Omental fat pad (tissue), 3 donors: ENCODE measurements at regions not wholly inside any gene's neighbourhood (a gene's known extent, or its start where the extent isn't known, plus 50 kb on each side); places are given as distances from the start of the nearest gene placed in this dataset.
A peak's percentile ranks its signal among the peaks of the same experiment; 100 is the strongest.

ENCODE experiments used
- ATAC-seq: fragments of 150-250 bp; one replicate; pipeline ENCODE4 v1.9.1; 2016; ENCODE audit warnings: mild to moderate bottlenecking, moderate library complexity; ENCODE audit not compliant: low FRiP score
- DNase-seq: peaks from one replicate; pipeline ENCODE4 v3.0.0-alpha.2; 2019; ENCODE audit warnings: low spot score
- CTCF ChIP-seq, 3 donors: fragments of 450-650 bp; IDR thresholded peaks; one replicate each; pipeline ENCODE4 v1.5.1; 2016 to 2017; ENCODE audit warnings: antibody characterized with exemption in 3 of 3, mild to moderate bottlenecking in 3 of 3, moderate library complexity in 2 of 3

DNA sequence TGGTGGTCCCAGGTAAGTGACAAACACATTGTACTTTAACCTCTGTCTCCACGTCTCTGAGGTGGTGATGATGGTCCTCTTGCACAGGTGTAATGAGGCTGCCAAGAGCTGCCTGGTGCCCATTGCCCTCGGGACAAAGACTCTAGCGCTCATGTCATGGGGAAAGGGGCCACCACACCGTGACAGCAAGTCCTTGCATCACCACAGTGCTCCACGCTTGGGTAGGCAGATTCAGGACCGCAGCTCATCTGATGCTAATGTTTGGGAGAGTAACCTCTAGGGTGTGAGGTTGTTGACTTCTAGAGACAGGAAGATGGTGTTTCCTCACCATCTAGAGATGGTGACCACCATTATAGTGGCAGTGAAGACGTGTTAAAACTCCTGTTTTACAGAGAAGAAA lies 395.6 kb downstream of the ADRA2A start:
- TF ChIP-seq CTCF (IDR thresholded peaks at IDR 0.05), result no peak
- ATAC-seq (no peak), DNase-seq (no peak)

DNA sequence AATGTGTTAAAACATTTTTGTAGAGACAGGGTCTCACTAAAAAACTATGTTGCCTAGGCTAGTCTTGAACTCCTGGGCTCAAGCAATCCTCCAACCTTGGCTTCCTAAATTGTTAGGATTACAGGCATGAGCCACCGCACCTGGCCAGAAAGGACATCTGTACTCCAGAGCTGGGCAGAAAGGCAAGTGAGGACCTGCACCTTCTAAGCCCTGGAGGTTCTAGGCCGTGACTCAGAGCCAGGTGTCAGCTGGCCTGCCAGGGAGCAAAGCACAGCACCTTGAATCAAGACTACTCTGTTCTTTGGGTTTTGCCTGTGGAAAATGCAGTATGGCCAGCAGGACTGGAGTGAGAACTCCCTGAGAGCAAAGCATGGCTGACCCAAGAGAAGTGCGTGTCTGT lies 396.5 kb downstream of the ADRA2A start:
- ATAC-seq (no peak), DNase-seq (no peak)
- TF ChIP-seq CTCF (IDR thresholded peaks at IDR 0.05), result no peak

DNA sequence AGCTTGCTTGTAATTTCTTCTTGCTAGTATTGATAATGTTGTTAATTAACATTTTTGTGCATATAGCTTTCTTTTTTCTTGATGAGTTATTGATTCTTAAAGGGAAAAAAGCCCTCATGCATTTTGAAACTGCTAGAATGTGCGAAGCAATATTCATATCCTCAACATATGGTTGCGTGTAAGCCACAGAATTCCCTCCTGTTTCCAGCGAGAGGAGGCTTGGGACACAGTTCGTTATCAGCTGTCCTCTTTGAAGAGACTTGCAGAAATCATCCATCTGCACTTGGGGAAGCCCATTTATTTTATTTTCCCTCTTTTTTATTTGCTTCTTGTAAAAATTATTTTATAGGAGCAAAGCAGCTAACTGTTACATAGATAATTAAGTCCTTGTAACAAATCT lies 398.0 kb downstream of the ADRA2A start:
- TF ChIP-seq CTCF (IDR thresholded peaks at IDR 0.05), result no peak
- ATAC-seq, result no peak
- no peak for DNase-seq

DNA sequence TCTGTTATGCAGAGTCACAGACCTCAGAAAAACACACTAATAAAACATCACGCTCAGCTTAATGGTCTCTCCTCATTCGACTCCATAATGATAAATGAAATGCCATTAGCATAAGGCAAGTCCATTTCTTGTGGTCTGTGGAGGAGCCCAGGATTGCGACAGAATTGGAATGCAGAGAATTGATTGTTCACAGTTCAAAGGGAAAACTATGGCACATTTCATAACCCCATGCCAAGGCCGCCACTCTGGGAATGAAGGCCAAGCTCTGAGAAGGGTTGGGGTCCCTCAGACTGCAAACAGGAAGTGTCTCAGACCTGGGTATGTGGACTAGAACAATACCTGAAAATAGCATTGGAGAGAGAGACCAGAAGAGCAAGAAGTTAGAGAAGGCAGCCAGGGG lies 398.9 kb downstream of the ADRA2A start:
- no peak for DNase-seq
- ATAC-seq, result peak; percentile 62
- TF ChIP-seq CTCF (IDR thresholded peaks at IDR 0.05), result no peak

DNA sequence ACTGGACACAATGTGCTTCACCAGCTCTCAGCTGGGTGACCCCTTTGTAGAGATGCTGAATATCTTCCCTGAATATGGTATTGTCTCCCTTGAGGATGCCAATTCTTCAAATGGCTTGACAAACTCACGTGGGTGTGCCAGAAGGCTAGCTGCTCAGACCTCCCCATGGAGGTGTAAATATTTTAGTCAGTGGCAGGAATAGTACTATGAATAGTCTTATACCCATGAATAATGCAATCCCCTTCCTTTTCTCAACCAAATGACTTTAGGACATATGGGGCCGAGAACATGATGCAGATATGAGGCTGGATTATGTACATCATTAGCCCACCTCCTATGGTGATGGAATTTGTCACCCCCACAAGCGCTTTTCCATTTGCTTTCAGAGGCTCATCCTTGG lies 401.8 kb downstream of the ADRA2A start:
- no peak for TF ChIP-seq CTCF (IDR thresholded peaks at IDR 0.05)
- DNase-seq (no peak), ATAC-seq (no peak)

DNA sequence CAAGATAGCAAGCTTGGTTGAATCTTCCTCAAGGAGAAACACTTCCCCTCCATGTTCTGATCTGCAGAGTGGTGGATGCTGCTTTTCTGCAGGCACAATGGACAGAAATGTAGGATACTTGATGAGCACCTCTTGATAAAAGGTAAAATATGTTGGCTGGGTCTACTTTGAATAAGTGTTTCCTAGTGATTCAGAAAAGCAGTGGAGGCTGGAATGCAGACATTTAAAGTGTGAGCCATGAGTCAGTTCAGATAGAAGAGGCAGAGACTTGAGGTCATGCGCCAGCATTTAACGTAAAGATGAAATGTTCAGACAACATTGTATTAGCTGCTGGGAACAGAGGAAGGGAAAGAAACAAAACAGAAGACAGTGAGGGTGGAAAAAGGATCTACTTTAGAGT lies 403.1 kb downstream of the ADRA2A start:
- no peak for TF ChIP-seq CTCF (IDR thresholded peaks at IDR 0.05)
- DNase-seq (no peak), ATAC-seq (no peak)

- TF ChIP-seq CTCF (IDR thresholded peaks at IDR 0.05), result no peak
- no peak for DNase-seq
- ATAC-seq, result no peak
Observed at GRCh38 chr10:111481261-111481826, 404.5 kb downstream of the ADRA2A start.
